Skeletal muscle tissue (tissue), 3 donors: ENCODE measurements at regions not wholly inside any gene's neighbourhood (a gene's known extent, or its start where the extent isn't known, plus 50 kb on each side); places are given as distances from the start of the nearest gene placed in this dataset.

Source experiments
- H3K27ac ChIP-seq: one replicate; pipeline ENCODE4 v1.7.0; 2013; ENCODE audit warnings: mild to moderate bottlenecking, low read depth, low read length, inconsistent platforms
- H3K27me3 ChIP-seq, 3 donors: one replicate each; pipeline ENCODE4 v1.7.0; 2013; ENCODE audit warnings: low read length in 3 of 3; ENCODE audit not compliant: control insufficient read depth in 3 of 3, insufficient read depth in 3 of 3
- H3K36me3 ChIP-seq, 3 donors: one replicate each; pipeline ENCODE4 v1.7.0; 2013; ENCODE audit warnings: low read length in 3 of 3; ENCODE audit not compliant: control insufficient read depth in 3 of 3, insufficient read depth in 3 of 3
- H3K4me1 ChIP-seq, 3 donors: one replicate each; pipeline ENCODE4 v1.7.0; 2013; ENCODE audit warnings: low read length in 3 of 3, mild to moderate bottlenecking in 3 of 3; ENCODE audit not compliant: control insufficient read depth in 3 of 3, insufficient read depth in 3 of 3
- H3K4me3 ChIP-seq, 3 donors: one replicate each; pipeline ENCODE4 v1.7.0; 2013; ENCODE audit warnings: low read length in 3 of 3
- H3K9ac ChIP-seq, 3 donors: one replicate each; pipeline ENCODE4 v1.7.0; 2013; ENCODE audit warnings: low read length in 3 of 3, mild to moderate bottlenecking in 3 of 3, moderate library complexity in 2 of 3, low read depth in 1 of 3
- H3K9me3 ChIP-seq, 3 donors: one replicate each; pipeline ENCODE4 v1.7.0; 2013; ENCODE audit warnings: low read length in 3 of 3; ENCODE audit not compliant: control insufficient read depth in 3 of 3
- donor health status: Osteomylitis.

DNA sequence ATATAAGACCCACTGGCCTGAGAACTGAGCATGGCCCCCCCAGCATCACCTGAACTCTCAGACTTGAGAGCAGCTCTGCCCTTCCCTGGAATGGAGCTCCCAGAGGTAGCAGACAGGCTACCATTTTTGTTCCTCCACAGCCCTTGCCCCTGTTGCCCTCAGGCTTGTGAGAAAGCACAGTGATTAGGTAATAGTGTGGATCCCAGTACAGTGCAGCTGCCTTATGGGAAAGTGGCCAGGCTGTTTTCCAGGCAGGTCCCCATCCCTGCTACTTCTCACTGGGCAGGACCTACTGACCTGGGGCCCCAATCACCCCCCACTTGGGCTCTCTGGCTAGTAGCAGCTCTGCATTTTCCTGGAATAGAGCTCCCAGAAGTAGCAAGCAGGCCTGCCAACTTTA lies 834.0 kb downstream of the DACH1 start:
- Histone ChIP-seq H3K4me3 (no peak overlapping the region), H3K27me3 (no peaks in the 10 kb centered on the region), H3K36me3 (no peaks in the 10 kb centered on the region), H3K4me1 (no peaks in the 10 kb centered on the region), H3K9ac (no peak overlapping the region), H3K9me3 (peaks cover 0 to 5% (median 0%) of the 10 kb centered on the region in 3 donors), H3K27ac (no peak overlapping the region)

GRCh38 chr13:71030784-71031183 lies 836.2 kb downstream of the DACH1 start:
- Histone ChIP-seq H3K27me3 (no peaks in the 10 kb centered on the region), H3K36me3 (no peaks in the 10 kb centered on the region), H3K4me1 (no peaks in the 10 kb centered on the region), H3K4me3 (no peak overlapping the region), H3K9ac (no peak overlapping the region), H3K27ac (no peak overlapping the region), H3K9me3 (peaks cover 0 to 5% (median 0%) of the 10 kb centered on the region in 3 donors)

- Histone ChIP-seq H3K9ac (no peak overlapping the region), H3K9me3 (peaks cover 0 to 5% (median 0%) of the 10 kb centered on the region in 3 donors), H3K4me3 (no peak overlapping the region), H3K4me1 (no peaks in the 10 kb centered on the region), H3K27me3 (no peaks in the 10 kb centered on the region), H3K27ac (no peak overlapping the region), H3K36me3 (no peaks in the 10 kb centered on the region)
Measured at GRCh38 chr13:71028884-71029283, 838.1 kb downstream of the DACH1 start.

GRCh38 chr13:71021825-71022422 lies 845.1 kb downstream of the DACH1 start:
- Histone ChIP-seq H3K36me3 (no peaks in the 10 kb centered on the region), H3K4me1 (no peaks in the 10 kb centered on the region), H3K27me3 (no peaks in the 10 kb centered on the region), H3K27ac (no peak overlapping the region), H3K4me3 (no peak overlapping the region), H3K9ac (no peak overlapping the region), H3K9me3 (no peaks in the 10 kb centered on the region)

DNA sequence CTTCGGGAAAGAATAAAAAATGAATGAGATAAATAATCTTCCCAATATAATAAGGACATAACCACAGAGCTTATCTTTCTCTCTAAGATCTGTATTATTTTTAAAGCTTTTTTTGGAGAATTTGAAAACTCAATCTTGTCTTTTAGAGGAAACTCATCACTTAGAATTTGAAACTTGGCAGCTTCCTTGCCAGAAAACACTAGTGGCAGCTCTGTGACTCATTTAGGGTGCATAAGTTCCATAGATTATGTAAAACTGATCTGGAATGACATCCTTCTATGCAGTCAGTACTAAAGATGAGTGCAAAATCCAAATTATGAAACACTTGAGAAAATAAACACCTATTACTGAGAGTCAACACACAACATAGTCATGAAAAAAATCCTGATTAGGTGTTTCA lies 848.0 kb downstream of the DACH1 start:
- Histone ChIP-seq H3K9ac (no peak overlapping the region), H3K4me1 (no peaks in the 10 kb centered on the region), H3K9me3 (no peaks in the 10 kb centered on the region), H3K27me3 (no peaks in the 10 kb centered on the region), H3K4me3 (no peak overlapping the region), H3K36me3 (no peaks in the 10 kb centered on the region), H3K27ac (no peak overlapping the region)

DNA sequence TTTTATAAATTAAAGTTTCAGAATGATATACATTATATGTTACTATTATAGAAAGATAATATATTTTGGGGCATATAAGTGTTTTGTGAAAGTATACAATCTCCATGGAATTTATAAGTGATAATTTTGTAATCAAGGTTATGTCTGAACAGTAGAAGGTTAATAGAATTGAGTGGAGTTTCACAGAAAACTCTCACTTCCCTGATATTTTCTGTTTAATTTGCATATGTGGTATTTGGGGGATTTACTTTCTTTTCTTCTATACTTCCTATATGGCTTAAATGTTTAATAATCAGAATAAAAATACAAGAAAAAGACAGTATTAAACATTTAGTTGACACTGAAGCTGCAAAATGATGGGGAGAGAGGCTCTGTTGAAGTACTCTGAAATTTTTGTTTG lies 848.5 kb downstream of the DACH1 start:
- no peaks in the 10 kb centered on the region for H3K36me3 ChIP-seq
- no peaks in the 10 kb centered on the region for H3K9me3 ChIP-seq
- no peaks in the 10 kb centered on the region for H3K27me3 ChIP-seq
- no peak overlapping the region for H3K27ac ChIP-seq
- no peak overlapping the region for H3K4me3 ChIP-seq
- no peaks in the 10 kb centered on the region for H3K4me1 ChIP-seq
- H3K9ac ChIP-seq, result no peak overlapping the region

DNA sequence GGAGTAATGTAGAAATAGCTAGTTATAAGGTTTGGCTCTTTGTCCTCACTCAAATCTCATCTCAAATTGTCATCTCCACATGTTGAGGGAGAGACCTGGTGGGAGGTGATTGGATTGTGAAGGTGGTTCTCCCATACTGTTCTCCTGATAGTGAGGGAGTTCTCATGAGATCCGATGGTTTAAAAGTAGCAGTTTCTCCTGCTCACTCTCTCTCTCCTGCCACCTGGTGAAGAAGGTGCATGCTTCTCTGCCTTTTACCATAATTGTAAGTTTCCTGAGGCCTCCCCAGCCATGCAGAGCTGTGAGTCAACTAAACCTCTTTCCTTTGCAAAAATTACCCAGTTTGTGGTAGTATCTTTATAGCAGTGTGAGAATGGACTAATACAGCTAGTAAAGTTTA lies 849.4 kb downstream of the DACH1 start:
- Histone ChIP-seq H3K27ac (no peak overlapping the region), H3K9me3 (no peaks in the 10 kb centered on the region), H3K36me3 (no peaks in the 10 kb centered on the region), H3K9ac (no peak overlapping the region), H3K4me1 (no peaks in the 10 kb centered on the region), H3K27me3 (no peaks in the 10 kb centered on the region), H3K4me3 (no peak overlapping the region)

DNA sequence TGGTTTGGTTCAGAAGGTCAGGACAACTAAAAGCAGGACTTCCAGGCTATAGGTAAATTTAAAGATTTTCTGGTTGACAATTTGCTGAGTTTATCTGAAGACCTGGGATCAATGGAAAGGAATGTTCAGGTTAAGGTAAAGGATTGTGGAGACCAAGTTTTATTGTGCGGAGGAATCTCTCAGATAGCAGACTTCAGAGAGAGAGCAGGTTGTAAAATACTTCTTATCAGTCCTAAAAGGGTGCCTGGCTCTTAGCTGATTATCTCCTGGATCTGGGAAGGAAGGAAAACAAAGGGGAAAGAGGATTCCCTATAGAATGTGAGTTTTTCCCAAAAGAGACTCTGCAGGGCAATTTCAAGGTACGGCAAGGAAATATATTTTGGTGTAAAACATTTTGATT lies 851.5 kb downstream of the DACH1 start:
- Histone ChIP-seq H3K4me3 (no peak overlapping the region), H3K4me1 (no peaks in the 10 kb centered on the region), H3K36me3 (no peaks in the 10 kb centered on the region), H3K27ac (no peak overlapping the region), H3K9ac (no peak overlapping the region), H3K9me3 (no peaks in the 10 kb centered on the region), H3K27me3 (no peaks in the 10 kb centered on the region)

DNA sequence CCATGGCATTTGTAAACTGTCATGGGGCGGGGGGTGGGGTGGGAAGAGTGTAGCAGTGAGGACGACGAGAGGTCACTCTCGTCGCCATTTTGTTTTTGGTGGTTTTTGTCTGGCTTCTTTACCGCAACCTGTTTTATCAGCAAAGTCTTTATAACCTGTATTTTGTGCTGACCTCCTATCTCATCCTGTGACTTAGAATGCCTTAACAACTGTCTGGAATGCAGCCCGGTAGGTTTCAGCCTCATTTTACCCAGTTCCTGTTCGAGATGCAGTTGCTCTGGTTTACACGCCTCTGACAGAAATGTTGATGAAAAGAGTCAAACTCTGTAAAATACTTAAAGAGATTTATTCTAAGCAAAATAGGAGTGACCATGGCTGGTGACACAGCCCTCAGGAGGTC lies 852.0 kb downstream of the DACH1 start:
- no peaks in the 10 kb centered on the region for H3K9me3 ChIP-seq
- no peak overlapping the region for H3K9ac ChIP-seq
- no peak overlapping the region for H3K27ac ChIP-seq
- H3K36me3 ChIP-seq, result no peaks in the 10 kb centered on the region
- no peaks in the 10 kb centered on the region for H3K27me3 ChIP-seq
- no peak overlapping the region for H3K4me3 ChIP-seq
- no peaks in the 10 kb centered on the region for H3K4me1 ChIP-seq

DNA sequence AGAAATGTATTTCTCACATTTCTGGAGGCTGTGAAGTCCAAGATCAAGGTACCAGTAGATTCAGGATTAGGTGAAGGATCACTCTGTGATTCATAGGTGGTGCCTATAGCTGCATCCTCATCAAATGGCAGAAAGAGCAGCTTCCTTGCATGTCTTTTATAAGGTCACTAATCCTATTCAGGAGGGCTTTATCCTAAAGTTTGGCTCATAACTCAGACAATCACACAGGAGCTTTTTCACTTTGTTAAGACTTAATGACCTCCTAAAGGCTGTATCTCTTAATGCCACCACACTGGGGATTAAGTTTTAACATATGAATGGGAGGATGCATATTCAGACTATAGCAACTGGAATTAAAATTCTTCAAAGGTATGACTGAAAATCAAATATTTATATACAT lies 861.1 kb downstream of the DACH1 start:
- H3K4me3 ChIP-seq, result no peak overlapping the region
- H3K9me3 ChIP-seq, result no peaks in the 10 kb centered on the region
- no peaks in the 10 kb centered on the region for H3K27me3 ChIP-seq
- H3K9ac ChIP-seq, result no peak overlapping the region
- H3K4me1 ChIP-seq, result no peaks in the 10 kb centered on the region
- no peak overlapping the region for H3K27ac ChIP-seq
- no peaks in the 10 kb centered on the region for H3K36me3 ChIP-seq

GRCh38 chr13:70995338-70995737 lies 871.7 kb downstream of the DACH1 start:
- Histone ChIP-seq H3K27me3 (no peaks in the 10 kb centered on the region), H3K4me1 (no peaks in the 10 kb centered on the region), H3K9me3 (no peaks in the 10 kb centered on the region), H3K36me3 (no peaks in the 10 kb centered on the region), H3K27ac (no peak overlapping the region), H3K9ac (no peak overlapping the region), H3K4me3 (no peak overlapping the region)
